Esophagus muscularis mucosa (tissue), 3 donors: ENCODE measurements at regions not wholly inside any gene's neighbourhood (a gene's known extent, or its start where the extent isn't known, plus 50 kb on each side); places are given as distances from the start of the nearest gene placed in this dataset.

Source experiments
- POLR2A ChIP-seq: fragments of 450-650 bp; IDR thresholded peaks from one replicate; pipeline ENCODE4 v1.6.1; 2017; ENCODE audit warnings: antibody characterized with exemption, moderate library complexity, mild to moderate bottlenecking, low read depth
- POLR2AphosphoS5 ChIP-seq, 2 donors: sonication (generic); formaldehyde crosslinking; IDR thresholded peaks; one replicate each; pipeline ENCODE4 v1.6.1; 2017; ENCODE audit warnings: antibody characterized with exemption in 2 of 2
- TF ChIP-seq, protein P1 (sequence below), 3 experiments: fragments of 200-600 bp in 2 of 3; fragments of 450-650 bp in 1 of 3; sonication (generic) in 2 of 3; IDR thresholded peaks; one replicate each; pipeline ENCODE4 v1.5.1; 2017 to 2019; ENCODE audit warnings: antibody characterized with exemption in 3 of 3, mild to moderate bottlenecking in 2 of 3, moderate library complexity in 1 of 3

DNA sequence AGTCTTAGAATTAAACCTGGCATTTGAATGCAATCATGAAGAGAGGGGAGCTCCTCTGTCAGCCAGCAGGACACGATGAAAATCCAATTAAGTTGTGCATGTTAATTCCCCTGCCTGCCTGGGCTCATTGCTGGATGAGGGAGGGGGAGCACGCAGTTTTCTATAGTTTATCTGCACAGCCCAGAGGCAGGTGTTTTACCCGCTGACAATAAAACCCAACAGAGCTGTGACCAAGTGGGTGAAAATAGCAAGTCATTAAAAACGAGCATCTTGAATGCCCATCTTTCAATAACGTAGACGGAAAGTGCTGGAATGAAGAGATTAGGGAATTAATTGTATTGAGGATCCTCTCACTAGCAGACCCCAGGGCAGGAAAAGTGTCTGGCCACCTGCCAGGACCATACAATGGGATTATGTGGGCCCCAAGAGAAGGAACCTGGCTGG lies 100.1 kb upstream of the FAM20C start:
- TF ChIP-seq, protein P1, sequence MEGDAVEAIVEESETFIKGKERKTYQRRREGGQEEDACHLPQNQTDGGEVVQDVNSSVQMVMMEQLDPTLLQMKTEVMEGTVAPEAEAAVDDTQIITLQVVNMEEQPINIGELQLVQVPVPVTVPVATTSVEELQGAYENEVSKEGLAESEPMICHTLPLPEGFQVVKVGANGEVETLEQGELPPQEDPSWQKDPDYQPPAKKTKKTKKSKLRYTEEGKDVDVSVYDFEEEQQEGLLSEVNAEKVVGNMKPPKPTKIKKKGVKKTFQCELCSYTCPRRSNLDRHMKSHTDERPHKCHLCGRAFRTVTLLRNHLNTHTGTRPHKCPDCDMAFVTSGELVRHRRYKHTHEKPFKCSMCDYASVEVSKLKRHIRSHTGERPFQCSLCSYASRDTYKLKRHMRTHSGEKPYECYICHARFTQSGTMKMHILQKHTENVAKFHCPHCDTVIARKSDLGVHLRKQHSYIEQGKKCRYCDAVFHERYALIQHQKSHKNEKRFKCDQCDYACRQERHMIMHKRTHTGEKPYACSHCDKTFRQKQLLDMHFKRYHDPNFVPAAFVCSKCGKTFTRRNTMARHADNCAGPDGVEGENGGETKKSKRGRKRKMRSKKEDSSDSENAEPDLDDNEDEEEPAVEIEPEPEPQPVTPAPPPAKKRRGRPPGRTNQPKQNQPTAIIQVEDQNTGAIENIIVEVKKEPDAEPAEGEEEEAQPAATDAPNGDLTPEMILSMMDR (IDR thresholded peaks at IDR 0.05): no peak
- TF ChIP-seq POLR2A (no peak), POLR2AphosphoS5 (IDR thresholded peaks at IDR 0.05) (no peak)
